ENCODE measurements at regions not wholly inside any gene's neighbourhood (a gene's known extent, or its start where the extent isn't known, plus 50 kb on each side); places are given as distances from the start of the nearest gene placed in this dataset.
"Not testable (repeated sequence)": the region's sequence is repeated elsewhere in the genome, so short reads cannot be mapped to it uniquely, and the experiment has no call there.

GRCh38 chr5:167029488-167029887, 1262.0 kb upstream of the WWC1 start:
- DNase-seq (ENCODE audit: low read depth in 3 of 3) = no peak

DNA sequence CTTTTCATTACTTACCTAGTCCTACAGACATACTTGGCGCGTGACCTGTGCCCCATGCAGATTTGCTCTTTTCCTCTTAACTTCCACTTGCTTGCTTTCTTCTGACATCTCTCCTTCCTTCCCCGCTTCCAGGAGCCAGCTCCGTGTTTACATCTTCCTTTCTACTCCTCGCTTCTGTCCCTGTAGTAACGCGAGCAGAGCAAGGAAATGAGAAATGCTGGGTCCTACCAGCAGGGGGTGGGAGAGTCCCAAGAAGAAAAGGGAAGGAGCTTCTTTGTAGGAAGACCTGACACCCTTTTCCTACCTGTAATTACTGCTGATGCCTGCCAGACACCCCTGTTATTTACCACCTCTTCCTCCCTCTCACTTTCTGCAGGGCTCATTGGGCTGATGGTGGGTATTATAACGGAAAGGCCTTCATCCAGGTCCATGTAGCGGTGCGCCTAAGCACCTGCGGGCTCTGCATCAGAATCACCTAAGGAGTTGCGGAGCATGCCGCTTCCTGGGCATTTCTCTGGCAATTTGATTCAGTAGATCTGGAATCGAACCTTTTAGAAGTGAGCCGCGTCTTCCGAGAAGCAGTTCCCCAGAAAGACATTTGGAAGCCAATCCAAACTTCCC, 1260.8 kb upstream of the WWC1 start:
- no peak for DNase-seq (ENCODE audit: low read depth in 3 of 3)

DNA sequence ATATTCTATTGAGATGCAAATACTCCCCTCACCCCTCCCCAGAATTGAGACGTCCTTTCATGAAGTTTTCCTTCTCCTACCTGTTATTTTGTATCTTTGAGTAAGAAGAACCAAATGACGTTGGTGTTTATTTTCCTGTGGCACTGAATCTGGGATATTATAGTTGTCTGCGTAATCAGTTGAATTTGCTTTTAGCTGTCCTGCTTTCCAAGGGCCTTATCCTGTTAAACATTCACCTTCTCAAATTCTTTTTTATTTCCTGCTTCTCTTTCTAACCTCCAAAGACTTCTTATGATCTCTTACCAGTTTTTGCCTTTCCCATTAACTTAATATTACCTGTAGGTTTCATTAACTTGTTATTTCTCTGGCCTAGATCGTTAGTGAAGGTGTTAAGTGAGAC, 1254.9 kb upstream of the WWC1 start:
- no peak for DNase-seq (ENCODE audit: low read depth in 3 of 3)

GRCh38 chr5:167049043-167049663, 1242.3 kb upstream of the WWC1 start:
- no peak for DNase-seq (ENCODE audit: low read depth in 3 of 3)

GRCh38 chr5:167049771-167050567, 1241.5 kb upstream of the WWC1 start:
- no peak for DNase-seq (ENCODE audit: low read depth in 3 of 3)

GRCh38 chr5:167050568-167051401, 1240.7 kb upstream of the WWC1 start:
- no peak for DNase-seq (ENCODE audit: low read depth in 3 of 3)

- DNase-seq (ENCODE audit: low read depth in 3 of 3) = no peak
These were observed 1240.1 kb upstream of the WWC1 start for GRCh38 chr5:167051402-167051768.

DNA sequence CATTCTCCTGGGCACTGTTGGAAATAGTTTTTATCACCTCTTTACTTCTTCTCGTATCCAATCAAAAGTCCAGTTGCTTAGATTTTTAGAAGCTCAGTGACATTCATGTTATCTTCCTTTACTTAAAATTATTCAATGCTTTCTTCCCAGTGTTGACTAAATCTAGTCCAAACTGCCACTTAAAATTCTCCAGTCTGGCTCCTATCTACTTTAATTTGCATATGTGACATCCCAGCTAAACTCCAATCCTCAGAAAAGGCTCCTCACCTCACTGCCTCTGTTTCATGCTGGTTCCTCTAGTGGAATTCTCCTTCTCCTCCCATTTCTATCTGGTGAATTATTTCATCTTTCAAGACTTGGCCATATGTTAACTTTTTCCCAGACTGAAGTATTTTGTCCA, 1238.7 kb upstream of the WWC1 start:
- DNase-seq (ENCODE audit: low read depth in 3 of 3) = no peak

DNA sequence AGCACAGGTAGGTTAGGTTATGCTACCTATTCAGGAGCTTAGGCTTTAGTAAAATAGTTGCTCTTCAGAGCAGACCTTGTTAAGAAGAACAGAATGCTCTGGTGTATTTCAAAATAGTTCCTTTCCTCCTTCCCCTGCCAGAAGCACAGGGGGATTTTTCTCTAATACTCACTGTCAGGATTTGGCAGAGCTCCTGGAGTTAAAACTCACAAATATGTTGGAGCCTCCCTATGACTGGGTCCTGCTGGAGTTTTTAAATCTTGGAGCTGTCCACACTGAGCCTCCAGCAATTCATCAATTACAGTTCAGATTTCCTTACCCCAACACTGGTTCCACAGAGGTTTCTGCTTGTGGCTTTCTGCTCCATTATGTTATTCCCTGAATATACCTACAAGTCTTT, 1233.8 kb upstream of the WWC1 start:
- no peak for DNase-seq (ENCODE audit: low read depth in 3 of 3)

DNA sequence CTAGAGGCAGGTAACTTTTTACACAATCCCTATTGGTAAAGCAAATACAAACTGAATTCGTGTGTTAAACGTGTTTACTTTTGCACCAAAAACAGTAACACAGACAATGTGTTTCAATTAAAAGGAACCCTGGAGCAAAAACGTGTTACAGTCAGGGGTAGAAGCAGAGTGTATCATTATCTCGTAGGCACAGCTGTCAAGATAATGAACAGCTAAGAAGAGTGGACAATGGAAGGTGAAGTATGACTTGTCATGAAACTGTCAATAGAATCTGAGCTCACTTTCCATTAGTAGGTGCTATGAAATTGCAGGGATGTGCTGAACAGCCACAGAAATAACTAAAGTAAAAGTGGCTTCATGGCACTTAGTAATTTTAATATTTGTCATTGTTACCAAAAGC, 1229.8 kb upstream of the WWC1 start:
- DNase-seq (ENCODE audit: low read depth in 3 of 3) = no peak

- DNase-seq (ENCODE audit: low read depth in 3 of 3) = no peak
These were observed 1228.3 kb upstream of the WWC1 start for GRCh38 chr5:167063116-167063515.

- no peak for DNase-seq (ENCODE audit: low read depth in 3 of 3)
These were observed 1227.7 kb upstream of the WWC1 start for GRCh38 chr5:167063788-167064187.

DNA sequence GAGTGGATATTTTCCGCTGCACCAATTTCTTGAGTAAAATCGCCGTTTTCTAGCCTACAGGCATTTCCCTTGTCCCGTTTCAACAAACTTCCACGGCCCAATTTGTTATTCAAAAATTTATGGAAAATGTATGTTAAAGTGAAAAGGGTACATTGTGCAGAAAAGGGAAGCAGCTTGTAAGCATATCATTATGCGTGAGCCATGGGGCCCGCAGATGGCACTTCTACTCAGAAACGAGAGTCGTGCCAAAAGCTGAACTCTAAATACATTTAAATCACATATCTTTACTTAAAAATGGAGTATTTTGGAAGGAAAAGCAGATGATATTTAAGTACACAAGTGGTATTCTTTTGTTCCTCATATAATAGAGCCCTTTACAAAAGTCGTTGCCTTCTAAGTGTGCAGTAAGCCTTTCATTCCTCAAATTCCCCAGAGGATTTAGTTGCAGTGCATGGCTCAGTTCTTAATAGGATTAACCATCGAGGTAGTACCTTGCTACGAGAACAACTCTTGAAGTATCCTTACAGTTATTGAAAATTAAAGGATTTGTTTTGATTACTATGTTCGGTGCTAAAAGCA, 1227.2 kb upstream of the WWC1 start:
- DNase-seq (ENCODE audit: low read depth in 3 of 3) = no peak

GRCh38 chr5:167065794-167066193, 1225.7 kb upstream of the WWC1 start:
- no peak for DNase-seq (ENCODE audit: low read depth in 3 of 3)

DNA sequence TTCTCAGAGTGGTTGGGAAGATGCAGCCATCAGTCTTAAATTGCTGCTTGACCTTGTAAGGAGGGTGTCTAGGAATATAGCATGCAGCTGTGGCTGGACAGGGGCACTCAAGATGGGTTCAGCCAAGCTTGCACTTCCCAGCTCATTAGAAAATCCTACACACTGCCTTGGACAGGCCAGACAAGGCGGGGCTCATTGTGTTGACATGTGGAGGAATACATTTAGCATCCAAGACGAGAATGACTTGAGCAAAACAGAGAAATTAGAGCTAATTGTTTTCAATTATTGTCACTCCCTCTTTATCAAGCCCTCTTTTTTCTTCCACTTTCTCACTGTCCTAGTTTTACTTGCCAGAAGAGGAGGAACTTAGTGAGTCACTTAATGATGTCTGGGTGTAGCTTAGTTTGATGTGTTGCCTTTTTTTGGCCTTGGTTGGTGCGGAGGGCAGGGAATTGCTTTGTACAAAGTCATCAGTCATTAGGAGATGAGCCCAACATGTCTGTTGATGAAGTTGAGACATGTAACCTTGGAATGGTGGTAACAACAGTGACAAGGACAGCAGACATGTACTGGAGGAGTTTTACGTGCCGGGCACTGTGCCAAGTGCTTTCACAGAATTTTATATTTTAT, 1219.3 kb upstream of the WWC1 start:
- no peak for DNase-seq (ENCODE audit: low read depth in 3 of 3)

DNA sequence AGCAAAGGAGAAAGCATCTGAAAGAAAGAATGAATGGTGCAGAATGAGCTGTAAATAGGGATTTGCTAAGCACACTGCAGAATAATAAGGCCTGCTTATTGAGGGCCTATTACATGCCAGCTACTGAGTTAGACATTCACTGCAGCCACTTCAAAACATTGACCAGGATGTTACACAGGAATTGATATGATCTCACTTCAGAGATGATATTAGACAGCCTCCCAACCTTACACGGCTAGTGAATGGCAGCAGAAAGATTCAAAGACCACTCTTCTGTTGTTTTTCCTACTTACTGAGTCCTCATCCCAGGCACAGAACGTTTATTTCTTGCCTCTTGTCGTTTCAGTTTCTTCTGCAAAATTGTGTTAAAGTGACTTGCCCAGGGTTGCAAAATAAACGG, 1209.9 kb upstream of the WWC1 start:
- DNase-seq (ENCODE audit: low read depth in 3 of 3) = no peak

DNA sequence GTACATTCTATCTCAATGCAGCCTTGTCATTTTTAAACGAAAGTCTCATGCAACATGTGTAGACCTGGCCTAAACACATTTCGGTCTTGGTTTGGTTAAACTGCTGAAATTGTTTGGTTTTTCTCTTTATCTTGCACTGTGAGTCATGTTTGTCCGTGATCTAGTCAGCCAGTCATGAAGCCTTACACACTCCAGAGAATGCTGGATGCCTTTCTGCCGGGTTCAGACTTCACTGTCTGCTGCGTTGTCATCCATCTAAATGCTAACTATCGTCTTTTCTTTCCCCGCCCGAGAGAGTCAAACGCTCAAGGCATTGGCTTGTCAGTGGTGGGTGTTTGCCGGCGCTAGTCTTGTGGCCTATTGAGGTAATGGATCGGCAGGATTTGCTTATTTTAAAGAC, 1194.6 kb upstream of the WWC1 start:
- no peak for DNase-seq (ENCODE audit: low read depth in 3 of 3)

DNA sequence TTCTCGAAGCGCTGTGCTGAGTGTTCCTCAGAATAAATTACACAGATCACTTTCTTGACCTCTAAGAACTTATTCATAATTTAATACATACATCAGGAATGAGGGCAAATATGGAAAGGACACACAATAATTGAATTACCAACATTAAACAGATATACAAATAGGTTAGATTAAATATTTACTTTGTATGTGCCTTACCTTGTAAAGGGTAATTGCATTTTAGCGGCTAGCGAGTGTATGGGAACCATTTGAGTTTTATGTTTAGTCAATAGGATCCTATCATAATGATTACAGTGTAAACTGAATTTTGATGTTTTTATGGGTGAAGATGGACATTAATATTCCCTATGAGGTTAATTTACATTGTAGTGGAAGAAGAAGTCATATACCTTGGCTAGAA, 1187.1 kb upstream of the WWC1 start:
- no peak for DNase-seq (ENCODE audit: low read depth in 3 of 3)

GRCh38 chr5:167105941-167106340, 1185.5 kb upstream of the WWC1 start:
- DNase-seq (ENCODE audit: low read depth in 3 of 3) = no peak

- DNase-seq (ENCODE audit: low read depth in 3 of 3) = no peak
These were observed 1183.8 kb upstream of the WWC1 start for GRCh38 chr5:167107684-167108083.

DNA sequence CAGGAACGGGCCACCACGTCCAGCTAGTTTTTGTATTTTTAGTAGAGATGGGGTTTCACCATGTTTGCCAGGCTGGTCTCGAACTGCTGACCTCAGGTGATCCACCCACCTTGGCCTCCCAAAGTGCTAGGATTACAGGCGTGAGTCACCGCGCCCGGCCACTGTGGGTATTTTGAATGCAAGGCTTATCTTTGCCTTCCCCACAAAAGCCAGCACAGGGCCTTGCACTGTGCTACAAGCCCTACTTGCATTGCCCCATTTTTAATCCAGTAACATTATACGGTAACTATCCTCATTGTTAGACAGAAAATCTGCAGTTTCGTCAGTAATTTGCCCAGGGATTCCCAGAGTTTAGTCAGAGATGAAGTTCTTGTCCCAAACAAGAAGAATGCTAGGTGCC, 1183.2 kb upstream of the WWC1 start:
- not testable (repeated sequence) for DNase-seq (ENCODE audit: low read depth in 3 of 3)

DNA sequence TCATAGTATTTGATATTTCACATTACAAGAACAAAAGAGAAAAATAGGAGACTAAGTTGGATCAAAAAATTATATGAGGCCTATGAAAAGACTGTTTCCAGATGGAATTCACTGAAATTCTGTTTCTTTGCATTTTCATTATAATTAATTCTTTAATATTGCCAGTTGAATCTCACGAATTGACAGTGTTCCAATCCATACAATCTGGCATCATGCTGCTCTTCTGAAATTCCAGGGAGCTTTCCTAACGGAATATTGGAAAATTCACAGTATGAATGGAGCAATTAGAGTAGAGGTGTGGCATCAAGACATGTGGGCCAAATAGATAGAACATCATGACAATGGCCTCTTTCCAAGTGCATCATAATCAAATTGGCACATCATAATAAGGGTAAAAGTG, 1178.9 kb upstream of the WWC1 start:
- no peak for DNase-seq (ENCODE audit: low read depth in 3 of 3)
